Lower lobe of right lung (tissue), 2 donors: ENCODE measurements at regions not wholly inside any gene's neighbourhood (a gene's known extent, or its start where the extent isn't known, plus 50 kb on each side); places are given as distances from the start of the nearest gene placed in this dataset.
"Not testable (repeated sequence)": the region's sequence is repeated elsewhere in the genome, so short reads cannot be mapped to it uniquely, and the experiment has no call there.

ENCODE experiments used
- ATAC-seq, 2 donors: fragments of 200-7000 bp; cut with Tn5 transposase; one replicate each; pipeline ENCODE4 v1.9.1; 2020 to 2022; ENCODE audit warnings: mild to moderate bottlenecking in 2 of 2, moderate library complexity in 2 of 2
- DNase-seq: peaks from one replicate; pipeline ENCODE4 v3.0.0-alpha.2; 2020
- H3K27ac ChIP-seq: fragments of 200-600 bp; one replicate; pipeline ENCODE4 v1.8.0; 2022
- H3K27me3 ChIP-seq: fragments of 200-600 bp; one replicate; pipeline ENCODE4 v1.8.0; 2022; ENCODE audit warnings: low read depth
- H3K36me3 ChIP-seq: fragments of 200-600 bp; one replicate; pipeline ENCODE4 v1.8.0; 2022; ENCODE audit warnings: mild to moderate bottlenecking
- H3K4me1 ChIP-seq: fragments of 200-600 bp; one replicate; pipeline ENCODE4 v1.8.0; 2022
- H3K4me3 ChIP-seq: fragments of 200-600 bp; one replicate; pipeline ENCODE4 v1.8.0; 2022; ENCODE audit warnings: mild to moderate bottlenecking
- H3K9me3 ChIP-seq: fragments of 200-600 bp; one replicate; pipeline ENCODE4 v1.8.0; 2022
- intact Hi-C: fragments of 100-400 bp; cut with DNase I; formaldehyde crosslinking; loops from one replicate; pipeline ENCODE4 v1.11.0; 2022
- TF ChIP-seq, protein P1 (sequence below): fragments of 200-600 bp; IDR thresholded peaks from one replicate; pipeline ENCODE4 v1.8.0; 2022; ENCODE audit warnings: antibody characterized with exemption, mild to moderate bottlenecking
- donor health status: DM: no; HTN: yes; CAD: no; lungs with severe emphysema.

DNA sequence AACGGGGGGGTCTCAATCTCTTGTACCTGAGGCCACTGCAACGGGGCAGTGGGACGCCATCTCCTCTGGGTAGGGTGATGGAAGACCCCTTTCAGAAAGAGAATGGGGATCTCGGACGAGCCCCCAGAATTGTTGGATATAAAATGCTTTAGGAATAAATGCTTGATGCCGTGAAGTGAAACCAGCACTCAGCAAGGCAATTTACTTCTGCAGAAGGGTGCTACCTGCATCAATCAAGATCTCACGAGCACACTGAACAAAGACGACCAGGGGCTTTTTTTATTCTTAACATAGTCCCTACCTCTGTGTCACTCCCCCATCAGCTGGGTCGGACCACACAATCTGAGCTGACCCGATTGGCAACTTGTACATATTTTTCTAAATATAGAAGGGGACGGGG is 203.6 kb upstream of the TBX18 start:
- ATAC-seq (no peak), DNase-seq (no peak)
- intact Hi-C loops: no loop called here
- Histone ChIP-seq H3K9me3 (peaks cover 22% of the 10 kb centered on the region), H3K27me3 (no peaks in the 10 kb centered on the region), H3K4me1 (no peaks in the 10 kb centered on the region), H3K36me3 (no peaks in the 10 kb centered on the region), H3K4me3 (no peak overlapping the region), H3K27ac (no peak overlapping the region)
- TF ChIP-seq, protein P1, sequence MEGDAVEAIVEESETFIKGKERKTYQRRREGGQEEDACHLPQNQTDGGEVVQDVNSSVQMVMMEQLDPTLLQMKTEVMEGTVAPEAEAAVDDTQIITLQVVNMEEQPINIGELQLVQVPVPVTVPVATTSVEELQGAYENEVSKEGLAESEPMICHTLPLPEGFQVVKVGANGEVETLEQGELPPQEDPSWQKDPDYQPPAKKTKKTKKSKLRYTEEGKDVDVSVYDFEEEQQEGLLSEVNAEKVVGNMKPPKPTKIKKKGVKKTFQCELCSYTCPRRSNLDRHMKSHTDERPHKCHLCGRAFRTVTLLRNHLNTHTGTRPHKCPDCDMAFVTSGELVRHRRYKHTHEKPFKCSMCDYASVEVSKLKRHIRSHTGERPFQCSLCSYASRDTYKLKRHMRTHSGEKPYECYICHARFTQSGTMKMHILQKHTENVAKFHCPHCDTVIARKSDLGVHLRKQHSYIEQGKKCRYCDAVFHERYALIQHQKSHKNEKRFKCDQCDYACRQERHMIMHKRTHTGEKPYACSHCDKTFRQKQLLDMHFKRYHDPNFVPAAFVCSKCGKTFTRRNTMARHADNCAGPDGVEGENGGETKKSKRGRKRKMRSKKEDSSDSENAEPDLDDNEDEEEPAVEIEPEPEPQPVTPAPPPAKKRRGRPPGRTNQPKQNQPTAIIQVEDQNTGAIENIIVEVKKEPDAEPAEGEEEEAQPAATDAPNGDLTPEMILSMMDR: no peak

DNA sequence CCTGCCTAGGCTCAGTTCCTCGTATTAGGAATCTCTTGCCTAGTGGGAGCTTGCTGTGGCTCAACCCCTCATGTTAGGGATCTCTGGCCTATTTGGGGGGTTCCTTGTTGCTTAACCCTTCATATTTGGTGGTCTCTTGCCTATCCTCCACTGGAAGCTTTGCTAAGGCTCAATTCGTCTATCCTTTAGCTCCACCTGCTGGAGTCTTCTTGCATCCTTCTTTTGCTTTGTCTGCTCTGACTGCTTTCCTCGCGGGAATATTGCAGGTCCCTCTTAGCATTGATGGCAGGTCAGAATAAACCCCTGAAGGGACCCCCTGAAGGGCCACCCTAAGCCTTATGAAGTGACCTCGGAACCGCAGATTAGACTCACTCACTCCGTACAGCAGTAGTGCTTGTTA is 203.0 kb upstream of the TBX18 start:
- Histone ChIP-seq H3K4me1 (no peaks in the 10 kb centered on the region), H3K36me3 (no peaks in the 10 kb centered on the region), H3K4me3 (no peak overlapping the region), H3K27ac (no peak overlapping the region), H3K9me3 (peaks cover 22% of the 10 kb centered on the region), H3K27me3 (no peaks in the 10 kb centered on the region)
- TF ChIP-seq, protein P1: no peak
- ATAC-seq: no peak
- DNase-seq: no peak
- intact Hi-C loops: no loop called here

DNA sequence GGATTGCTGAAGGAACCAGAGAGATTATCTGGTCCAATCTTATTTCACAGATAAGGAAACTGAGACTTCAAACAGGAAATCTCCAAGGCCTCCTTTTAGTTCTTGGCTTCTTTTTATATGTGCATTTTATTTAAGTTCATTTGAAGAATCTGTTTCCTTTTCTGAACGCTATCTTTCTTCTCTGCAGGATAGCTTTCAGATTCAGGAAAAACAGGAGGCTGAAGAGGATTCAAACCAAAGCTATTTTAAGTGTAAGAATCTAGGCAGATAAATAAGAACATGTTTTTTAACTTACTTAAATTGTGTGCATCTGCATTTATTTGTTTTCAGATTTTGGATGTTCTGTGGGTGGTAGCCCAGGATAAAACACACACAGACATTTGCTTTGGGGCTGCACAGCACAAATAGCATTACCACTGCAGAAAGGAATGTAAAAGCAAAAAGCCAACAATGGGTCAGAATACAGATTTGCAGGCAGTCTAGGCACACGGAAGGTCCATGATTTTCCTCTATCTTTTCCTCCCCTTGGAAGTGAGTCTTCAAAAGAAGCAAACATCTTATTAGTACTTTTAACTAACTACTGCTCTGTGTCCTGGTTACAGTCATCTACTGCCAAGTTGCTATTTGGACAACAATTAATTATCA is 188.8 kb upstream of the TBX18 start:
- Histone ChIP-seq H3K27ac (no peak overlapping the region), H3K36me3 (no peaks in the 10 kb centered on the region), H3K4me3 (no peak overlapping the region), H3K27me3 (no peaks in the 10 kb centered on the region), H3K9me3 (peaks cover 4% of the 10 kb centered on the region), H3K4me1 (no peaks in the 10 kb centered on the region)
- TF ChIP-seq, protein P1: no peak
- ATAC-seq (no peak), DNase-seq (no peak)
- intact Hi-C loops: no loop called here

DNA sequence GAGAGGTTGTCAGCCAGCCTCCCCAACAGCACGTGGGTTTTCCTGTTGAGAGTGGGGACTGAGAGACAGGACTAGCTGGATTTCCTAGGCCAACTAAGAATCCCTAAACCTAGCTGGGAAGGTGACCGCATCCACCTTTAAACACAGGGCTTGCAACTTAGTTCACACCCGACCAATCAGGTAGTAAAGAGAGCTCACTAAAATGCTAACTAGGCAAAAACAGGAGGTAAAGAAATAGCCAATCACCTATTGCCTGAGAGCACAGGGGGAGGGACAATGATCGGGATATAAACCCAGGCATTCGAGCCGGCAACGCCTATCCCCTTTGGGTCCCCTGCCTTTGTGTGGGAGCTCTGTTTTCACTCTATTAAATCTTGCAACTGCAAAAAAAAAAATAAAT is 180.5 kb upstream of the TBX18 start:
- H3K36me3 ChIP-seq, intact Hi-C loops: not testable (repeated sequence)

DNA sequence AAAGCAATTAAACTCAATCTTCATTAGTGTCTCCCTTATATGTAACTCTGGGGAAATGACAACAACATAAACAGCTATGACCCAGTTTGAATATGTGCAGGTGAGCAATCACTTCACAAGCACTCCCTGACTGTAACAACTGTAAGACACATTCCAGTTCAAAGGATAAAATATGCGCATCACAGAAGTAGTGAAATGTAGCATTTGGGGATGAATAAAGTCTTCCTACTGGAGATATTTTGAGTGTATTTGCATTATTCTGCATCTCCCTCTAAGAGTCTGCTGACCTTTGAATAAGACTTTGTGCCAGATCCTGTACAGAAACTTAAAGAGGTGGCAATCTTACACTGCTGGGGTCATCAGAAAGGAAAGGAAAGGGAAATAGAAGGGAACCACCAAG is 179.5 kb upstream of the TBX18 start:
- no peaks in the 10 kb centered on the region for H3K36me3 ChIP-seq
- intact Hi-C loops: no loop called here
- TF ChIP-seq, protein P1: no peak
- H3K27ac ChIP-seq: no peak overlapping the region
- peaks cover 6% of the 10 kb centered on the region for H3K9me3 ChIP-seq
- no peaks in the 10 kb centered on the region for H3K4me1 ChIP-seq
- H3K27me3 ChIP-seq: no peaks in the 10 kb centered on the region
- ATAC-seq (no peak), DNase-seq (no peak)
- H3K4me3 ChIP-seq: no peak overlapping the region

More for the DNA sequence above, 180.5 kb upstream of the TBX18 start:
- H3K27me3 ChIP-seq, H3K4me3 ChIP-seq, H3K9me3 ChIP-seq, ATAC-seq, H3K4me1 ChIP-seq, DNase-seq, H3K27ac ChIP-seq: not testable (repeated sequence)

DNA sequence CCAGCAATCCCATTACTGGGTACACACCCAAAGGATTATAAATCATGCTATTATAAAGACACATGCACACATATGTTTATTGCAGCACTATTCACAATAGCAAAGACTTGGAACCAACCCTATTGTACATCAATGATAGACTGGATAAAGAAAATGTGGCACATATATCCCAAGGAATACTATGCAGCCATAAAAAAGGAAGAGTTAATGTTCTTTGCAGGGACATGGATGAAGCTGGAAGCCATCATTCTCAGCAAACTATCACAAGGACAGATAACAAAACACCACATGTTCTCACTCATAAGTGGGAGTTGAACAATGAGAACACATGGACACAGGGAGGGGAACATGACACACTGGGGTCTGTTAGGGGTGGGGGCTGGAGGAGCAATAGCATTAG is 177.2 kb upstream of the TBX18 start:
- H3K9me3 ChIP-seq, H3K4me1 ChIP-seq, intact Hi-C loops, DNase-seq, H3K27me3 ChIP-seq, ATAC-seq, H3K4me3 ChIP-seq, H3K36me3 ChIP-seq, H3K27ac ChIP-seq: not testable (repeated sequence)

DNA sequence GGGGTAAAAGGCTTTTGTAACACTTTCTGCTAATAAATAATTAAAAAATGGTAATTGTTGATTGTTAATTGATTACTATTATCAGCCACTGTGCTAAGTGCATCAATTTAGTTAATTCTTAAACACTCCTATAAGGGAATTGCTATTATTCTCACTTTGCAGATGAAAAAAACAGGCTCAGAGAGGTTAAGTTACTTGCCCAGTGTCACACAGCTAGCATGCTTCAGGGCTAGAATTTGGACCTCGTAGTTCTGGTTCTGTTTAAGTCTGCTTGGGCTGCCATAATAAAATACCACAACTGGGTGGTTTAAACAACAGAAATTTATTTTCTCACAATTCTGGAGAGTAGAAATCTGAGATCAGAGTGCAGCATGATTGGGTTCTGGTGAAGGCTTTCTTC is 164.8 kb upstream of the TBX18 start:
- Histone ChIP-seq H3K4me3 (no peak overlapping the region), H3K36me3 (no peaks in the 10 kb centered on the region), H3K27ac (no peak overlapping the region), H3K27me3 (no peaks in the 10 kb centered on the region), H3K4me1 (no peaks in the 10 kb centered on the region), H3K9me3 (no peaks in the 10 kb centered on the region)
- intact Hi-C loops: no loop called here
- ATAC-seq: no peak
- DNase-seq: no peak
- TF ChIP-seq, protein P1: no peak
